HG03469 (cell line): ENCODE measurements at regions not wholly inside any gene's neighbourhood (a gene's known extent, or its start where the extent isn't known, plus 50 kb on each side); places are given as distances from the start of the nearest gene placed in this dataset.
"Not testable (repeated sequence)": the region's sequence is repeated elsewhere in the genome, so short reads cannot be mapped to it uniquely, and the experiment has no call there.

Experiments
- ATAC-seq: cut with Tn5 transposase; IDR thresholded peaks from one replicate; pipeline ENCODE4 v1.9.1; 2021; ENCODE audit warnings: mild to moderate bottlenecking, moderate library complexity, moderate number of reproducible peaks; ENCODE audit not compliant: unreplicated experiment

DNA sequence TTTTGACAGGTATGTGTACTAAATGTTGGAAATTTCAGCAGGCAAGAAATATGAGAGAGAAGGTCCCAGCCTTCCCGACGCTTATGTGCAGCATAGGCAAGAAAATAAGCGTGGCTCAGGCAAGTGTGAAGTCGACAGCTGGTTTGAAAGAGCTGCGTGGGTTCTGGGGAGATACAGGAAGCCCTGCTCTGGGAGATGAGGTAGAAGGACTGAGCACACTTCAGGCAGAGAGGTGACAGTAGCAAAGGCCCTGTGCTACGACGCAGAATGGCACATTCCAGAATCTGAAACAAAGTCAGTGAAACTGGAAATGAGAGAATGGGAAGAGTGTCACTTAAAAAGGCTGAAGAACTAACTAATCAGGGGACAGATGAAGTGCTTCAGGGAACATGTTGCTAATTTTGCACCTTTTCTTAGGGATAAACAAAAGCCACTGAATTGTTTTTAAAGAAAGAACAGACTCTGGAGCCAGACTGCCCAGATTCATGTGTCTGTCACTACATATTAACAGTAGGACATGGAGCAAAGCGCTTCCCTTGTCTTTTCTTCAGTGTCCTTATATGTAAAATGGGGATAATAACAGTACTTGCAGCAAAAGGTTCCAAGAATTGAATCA lies 160.1 kb downstream of the SPRY2 start:
- ATAC-seq: no peak

DNA sequence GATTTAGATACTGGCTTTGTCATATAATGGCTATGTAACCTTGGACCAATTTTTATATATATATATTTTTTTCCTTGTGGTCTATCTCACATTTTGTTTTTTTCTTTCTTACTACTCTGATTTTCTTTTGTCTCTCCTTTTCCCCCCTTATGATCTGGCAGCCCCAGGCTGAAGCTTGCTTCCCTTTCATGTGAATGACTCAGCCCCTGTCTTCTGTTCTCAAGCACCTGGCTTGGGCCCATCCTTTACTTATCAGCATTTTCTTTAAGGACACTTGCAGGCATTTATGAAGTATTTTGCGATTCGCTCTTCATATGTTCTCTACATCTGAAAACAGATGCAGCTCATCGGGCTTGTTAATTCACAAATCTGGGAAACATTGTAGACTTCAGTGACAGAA lies 163.6 kb downstream of the SPRY2 start:
- ATAC-seq: no peak

DNA sequence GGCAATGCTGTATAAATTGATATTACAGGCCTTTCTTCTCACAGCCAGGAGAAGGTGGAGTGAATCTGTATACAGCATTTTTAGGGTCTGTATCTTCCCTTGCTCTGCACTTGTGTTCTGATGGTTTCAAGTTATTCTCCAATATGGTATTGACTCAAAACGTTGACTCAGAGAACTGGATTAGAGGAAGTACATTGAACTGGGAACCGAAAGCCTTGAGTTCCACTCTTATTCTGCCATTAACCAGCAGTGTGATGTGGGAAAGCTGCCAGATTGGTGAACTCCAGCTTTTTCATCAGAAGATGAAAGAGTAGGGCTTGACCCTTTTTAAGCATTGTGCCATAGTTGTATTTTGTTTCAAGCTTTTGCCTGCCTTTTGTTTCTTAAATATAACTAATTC lies 167.7 kb downstream of the SPRY2 start:
- ATAC-seq: no peak

DNA sequence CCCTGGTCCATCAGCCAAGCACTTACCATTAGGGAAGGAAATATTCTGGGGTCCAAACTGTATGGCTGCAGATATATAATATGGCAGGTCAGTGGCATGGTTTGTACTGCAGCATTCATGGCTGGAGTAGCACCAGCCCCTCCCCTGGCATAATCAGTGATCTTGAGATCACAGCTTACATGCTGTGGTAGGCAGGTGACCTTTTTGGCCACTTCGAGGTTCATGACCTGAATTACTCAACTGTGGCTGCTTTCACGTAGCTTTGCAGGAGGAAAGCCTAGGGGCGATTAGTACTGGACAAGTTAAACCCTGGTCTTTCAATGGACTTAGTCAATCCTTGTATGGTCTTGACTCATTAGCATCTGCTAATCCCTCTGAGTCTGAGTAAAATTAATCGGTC lies 169.8 kb downstream of the SPRY2 start:
- no peak for ATAC-seq

DNA sequence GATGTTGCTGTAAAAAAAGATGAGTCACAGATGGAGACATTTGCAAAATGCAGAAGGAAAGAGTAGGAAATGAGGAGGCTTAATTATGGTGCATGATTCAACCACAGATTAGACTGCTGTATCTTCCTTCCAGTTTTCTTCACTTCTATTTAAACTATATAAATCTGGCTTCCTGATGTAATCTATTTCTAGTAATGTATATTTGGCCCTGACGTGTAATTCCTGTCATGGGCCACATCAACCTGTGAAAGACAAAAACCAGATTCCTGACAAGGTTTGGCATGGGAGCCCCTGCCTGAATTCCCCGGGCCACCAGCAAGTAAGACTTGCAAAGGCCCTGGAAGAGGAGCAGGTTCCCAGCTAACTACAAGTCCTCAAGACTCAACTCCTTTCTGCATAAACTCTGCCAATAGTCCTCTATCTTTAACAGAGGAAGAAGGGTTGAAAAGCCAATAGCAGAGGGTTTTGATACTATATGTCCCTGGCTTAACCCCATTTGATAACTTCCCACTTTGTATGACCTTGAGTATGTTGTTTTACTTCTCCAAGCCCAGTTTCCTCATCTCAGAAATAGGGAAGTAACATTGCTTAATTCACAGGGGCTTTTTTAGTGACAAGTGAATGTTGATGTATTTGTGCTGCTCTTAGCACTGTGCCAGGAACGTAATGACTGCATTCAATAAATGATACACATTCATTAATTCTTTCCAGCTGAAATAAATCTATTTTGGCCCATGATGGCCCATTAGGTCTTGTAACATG lies 172.7 kb downstream of the SPRY2 start:
- no peak for ATAC-seq

DNA sequence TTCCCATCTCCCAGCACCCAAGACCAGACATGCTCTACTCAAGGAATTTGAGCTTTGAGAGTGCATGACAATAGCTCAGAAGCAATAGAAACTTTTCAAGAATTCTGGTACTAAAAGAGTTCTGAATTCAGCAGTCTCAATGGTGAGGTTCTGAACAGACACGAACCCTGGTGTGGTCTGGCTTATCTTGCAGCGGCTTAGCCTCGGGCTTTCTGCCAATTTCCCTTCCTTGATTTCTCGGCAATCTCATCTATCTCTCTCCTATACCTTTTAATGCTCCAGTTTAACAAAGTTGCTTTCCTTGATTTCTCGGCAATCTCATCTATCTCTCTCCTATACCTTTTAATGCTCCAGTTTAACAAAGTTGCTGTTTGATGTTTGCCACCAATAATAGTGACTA lies 174.6 kb downstream of the SPRY2 start:
- no peak for ATAC-seq

DNA sequence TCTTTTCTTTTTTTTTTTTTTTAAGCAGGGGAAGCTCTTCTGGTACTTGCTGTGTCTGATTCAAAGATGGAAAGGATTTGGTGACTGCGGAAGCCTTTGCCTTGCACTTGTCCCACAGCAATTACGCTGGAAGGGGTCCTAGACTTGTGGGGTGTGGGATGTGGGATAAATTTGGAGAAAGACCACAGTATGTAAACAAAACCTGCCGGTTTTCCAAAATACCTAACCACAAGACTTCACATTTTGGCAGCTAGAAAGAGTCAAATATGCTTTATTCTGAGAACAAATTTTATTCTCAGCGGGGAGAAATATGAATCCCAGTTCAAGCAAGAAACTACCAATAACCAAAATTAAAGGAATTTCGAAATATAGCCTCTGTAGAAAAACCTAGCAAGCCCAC lies 176.5 kb downstream of the SPRY2 start:
- no peak for ATAC-seq

DNA sequence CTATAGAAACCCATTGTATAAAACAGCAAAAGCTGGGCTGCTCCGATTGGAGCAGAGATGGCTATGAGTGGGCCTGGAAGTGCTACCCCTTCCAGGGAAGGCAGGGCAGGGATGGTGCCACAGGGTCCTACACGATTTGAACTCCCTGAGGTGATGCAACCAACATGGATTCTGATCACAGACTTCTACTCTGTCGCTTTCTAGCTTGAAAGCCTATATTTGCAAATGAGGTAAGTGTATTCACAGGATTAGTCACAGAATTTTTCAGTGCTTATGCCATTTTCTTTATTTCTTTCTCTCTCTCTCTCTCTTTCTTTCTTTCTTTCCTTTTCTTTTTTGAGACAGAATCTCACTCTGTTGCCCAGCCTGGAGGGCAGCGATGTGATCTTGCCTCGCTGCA lies 179.0 kb downstream of the SPRY2 start:
- no peak for ATAC-seq

DNA sequence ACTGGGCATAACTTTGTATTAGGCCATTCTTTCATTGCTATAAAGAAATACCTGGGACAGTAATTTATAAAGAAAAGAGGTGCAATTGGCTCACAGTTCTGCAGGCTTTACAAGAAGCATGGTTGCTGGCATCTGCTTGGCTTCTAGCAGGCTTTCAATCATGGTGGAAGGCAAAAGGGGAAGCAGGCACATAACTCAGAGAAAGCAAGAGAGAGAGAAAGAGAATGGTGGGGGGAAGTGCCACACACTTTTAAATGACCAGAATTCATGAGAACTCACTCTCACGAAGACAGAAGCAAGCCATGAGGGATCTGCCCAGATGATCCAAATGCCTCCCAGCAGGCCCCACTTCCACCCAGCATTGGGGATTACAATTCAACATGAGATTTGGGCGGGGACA lies 179.7 kb downstream of the SPRY2 start:
- ATAC-seq: no peak

DNA sequence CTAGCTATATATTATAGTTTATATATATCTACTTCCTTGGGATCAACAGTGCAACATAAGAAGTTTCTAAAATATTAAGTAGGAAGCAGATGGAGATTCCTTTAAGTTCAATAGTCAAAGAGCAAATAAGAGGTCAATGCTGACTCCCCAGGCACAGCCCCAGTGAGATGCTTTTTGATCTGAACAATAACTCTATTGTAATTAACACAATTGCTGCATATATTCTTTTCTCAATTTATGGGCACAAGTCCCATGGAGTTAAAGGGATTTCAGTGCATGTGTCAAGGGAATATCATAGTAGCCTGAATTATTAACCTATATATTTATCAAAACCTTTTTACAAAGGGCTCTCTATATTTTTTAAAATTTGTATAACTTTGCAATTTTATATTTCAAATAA lies 180.8 kb downstream of the SPRY2 start:
- ATAC-seq: no peak

DNA sequence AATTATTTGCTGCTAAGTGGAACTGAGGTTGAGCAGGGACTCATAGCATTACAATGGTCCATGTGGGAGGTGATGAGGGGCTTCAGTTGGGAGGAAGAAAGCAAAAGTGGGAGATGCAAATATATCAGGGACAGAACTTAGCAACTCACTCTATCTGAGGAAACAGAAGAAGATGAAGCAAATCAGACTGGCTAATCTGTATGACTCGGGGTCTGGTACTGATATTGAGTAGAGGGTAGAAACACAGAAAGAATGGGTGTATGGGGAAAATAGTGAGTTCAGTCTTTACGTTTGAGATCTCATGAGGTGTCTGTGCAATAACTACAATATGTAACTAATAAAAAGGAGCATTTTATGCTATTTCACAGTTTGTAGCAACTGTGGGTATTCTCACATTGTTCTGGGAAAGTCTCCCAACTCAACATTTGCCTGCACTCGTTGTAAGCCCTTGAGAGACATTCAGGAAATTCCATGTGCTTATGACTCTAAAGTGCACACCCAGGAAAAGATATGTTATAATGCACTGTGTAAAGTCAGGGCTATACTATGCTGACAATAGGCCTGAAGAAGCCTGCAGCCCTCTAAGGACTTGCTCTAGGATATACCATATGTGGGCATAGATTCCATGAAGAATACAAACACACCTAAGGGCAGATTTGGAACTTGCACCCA lies 183.5 kb downstream of the SPRY2 start:
- ATAC-seq: no peak

DNA sequence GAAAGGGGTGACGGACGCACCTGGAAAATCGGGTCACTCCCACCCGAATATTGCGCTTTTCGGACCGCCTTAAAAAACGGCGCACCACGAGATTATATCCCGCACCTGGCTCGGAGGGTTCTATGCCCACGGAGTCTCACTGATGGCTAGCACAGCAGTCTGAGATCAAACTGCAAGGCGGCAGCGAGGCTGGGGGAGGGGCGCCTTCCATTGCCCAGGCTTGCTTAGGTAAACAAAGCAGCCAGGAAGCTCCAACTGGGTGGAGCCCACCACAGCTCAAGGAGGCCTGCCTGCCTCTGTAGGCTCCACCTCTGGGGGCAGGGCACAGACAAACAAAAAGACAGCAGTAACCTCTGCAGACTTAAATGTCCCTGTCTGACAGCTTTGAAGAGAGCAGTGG lies 188.8 kb downstream of the SPRY2 start:
- ATAC-seq: not testable (repeated sequence)

DNA sequence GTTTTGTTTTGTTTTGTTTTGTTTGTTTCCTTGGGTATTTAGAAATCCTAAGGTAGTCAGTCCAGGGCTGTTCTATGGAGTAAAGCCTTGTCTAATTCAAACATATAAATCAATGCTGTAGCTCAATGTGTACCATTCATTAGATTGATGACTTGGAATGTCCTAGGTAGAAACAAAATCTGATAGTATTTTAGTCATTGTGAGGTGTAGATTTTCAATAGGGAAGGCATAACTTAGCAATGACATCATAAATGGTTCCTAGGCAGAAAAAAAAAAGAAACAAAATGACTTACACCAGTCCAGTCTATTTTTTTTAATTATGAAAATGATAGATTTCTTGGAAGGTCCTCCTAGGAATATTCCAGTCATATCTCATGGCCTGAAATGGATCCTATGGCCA lies 189.9 kb downstream of the SPRY2 start:
- no peak for ATAC-seq

DNA sequence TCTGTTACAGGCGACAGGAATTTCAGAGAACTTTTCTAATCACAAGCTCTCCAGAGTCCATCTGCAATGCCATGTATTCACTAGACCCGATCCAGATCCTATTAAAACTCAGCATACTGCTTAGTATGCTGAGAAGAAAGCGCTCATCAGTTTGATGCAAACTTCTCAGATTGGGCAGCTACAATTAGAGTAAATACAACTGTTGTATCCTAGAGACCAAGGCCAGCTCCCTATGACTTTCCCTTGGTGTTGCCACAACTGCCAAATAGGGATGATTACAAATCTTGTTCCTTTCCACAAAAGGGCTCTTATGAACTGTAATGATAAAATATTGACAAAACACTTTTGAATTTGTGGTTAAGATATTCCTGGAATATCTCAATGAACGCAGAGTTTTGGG lies 191.2 kb downstream of the SPRY2 start:
- no peak for ATAC-seq

DNA sequence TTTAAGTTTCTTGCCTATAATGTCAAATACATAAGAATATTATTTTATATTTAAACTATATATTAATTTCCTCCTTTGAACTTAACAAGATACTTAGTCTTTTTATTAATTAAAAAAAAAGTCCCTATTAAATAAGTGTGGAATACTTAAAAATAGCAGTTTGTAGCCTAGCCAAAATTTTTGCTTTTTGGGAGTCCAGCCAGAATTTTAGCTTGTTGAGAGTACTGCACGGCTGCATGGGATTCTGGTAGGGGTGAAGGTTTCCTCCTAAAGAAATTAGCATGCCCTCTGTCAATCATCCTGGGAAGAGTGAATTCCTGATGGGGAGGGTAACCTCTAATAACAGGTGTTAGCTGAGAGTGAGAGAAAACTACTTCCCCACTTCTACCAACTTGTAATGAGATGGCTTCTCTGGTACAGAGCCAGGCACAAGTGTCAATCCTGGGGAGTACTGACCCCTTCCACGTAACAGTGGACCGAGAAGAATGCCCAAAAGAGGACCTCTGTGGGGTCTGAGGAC lies 195.7 kb downstream of the SPRY2 start:
- ATAC-seq: no peak

DNA sequence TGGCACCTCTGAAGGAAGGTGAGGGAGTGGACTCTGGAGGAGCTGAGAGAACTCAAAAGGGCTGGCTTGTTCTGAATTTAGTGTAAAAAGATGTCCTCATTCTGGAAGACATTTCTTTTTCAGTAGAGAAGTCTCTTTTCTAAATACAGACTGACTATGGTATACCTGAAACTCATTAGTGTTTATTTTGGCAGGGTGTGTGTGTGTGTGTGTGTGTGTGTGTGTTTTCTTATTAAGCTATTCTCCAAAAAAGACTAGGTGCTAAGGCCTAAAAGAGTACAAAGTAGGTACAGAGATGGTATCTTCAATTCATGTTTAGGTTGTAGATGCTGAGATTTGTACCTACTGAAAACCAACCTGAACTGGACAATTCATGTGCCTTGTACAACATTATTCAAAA lies 196.4 kb downstream of the SPRY2 start:
- no peak for ATAC-seq

DNA sequence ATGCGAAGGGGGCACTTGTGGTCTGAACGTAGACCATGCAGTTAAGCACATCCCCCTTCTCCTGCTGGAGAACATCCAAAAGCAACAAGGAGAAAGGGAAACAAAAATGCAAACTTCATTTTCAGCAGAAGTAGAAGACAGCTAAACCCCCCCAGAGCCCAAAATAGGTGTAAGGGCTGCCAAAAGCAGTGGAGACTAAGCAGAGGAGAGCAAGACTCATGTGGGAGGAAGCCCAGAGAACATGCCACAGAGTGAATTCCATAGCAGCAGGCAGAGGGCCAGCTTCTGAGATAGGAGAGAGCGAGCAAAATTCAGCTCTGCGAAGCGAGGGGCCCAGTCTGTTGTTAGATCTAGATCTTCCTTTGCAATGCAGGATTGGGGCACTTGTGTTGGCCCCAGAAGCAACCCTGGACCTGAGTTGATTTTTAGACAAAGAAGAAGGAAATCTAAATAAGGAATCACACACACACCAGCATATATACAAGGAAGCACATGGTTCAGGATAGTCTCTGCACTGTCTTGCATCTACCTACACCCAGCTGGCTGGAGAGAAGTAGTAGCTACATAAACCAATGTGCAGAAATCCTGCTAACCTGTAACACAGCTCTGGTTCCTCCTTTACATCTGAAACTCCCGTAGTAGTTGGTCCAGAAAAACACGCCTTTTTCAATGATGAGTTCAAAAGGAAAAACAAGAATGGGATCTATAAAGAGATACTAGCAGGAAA lies 199.6 kb downstream of the SPRY2 start:
- no peak for ATAC-seq

DNA sequence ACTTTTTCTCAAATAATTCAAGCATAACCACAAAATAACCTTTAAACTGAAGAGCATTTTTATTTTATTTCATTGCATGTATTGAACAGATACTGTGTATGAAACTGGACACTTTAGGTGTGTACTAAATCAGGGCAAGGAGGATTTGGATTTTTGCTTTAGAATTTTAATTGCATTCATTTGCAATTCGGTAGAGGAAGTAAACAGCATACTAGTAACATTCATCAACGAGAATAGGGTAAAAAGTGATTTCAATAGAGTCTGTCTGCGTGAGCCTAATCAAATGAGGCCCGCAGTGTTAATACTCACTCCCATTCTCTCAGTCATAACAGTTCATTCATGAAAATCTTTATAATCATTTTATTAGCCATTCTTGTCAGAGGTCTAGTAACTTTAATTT lies 200.2 kb downstream of the SPRY2 start:
- no peak for ATAC-seq

DNA sequence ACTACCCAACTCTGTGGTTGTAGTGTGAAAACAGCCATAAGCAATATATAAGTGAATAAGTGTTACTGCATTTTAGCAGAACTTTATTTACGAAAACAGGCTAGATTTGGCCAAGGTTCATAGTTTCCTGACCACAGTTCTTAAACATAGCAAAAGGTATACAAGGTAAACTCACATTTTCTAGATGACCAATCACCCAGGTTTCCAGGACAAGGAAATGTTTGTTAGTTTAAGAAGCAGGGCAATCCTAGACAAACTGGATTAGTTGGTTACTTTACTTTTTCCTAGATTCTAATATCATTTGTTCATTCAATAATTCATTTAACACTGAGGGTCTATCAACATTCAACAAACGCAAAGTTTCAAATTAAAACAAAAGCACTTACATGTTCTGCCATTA lies 201.7 kb downstream of the SPRY2 start:
- no peak for ATAC-seq

DNA sequence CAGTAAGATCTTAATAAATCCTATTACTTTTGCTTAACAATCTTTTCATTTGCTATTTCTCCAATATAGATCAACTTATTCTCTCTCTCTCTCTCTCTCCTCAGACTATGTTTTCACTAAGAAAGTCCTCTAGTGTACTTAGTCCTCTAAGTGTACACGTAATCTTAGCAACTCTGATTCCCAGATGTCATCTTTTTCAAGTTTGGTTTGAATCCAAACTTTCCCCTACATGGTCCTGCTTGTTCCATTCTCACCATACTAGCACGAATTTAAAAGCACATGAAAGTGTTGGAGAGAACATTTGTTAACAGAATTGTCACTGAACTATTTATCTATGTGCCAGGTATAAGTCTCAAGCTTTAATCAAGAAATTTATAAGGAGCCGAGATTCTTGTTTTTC lies 202.9 kb downstream of the SPRY2 start:
- no peak for ATAC-seq

DNA sequence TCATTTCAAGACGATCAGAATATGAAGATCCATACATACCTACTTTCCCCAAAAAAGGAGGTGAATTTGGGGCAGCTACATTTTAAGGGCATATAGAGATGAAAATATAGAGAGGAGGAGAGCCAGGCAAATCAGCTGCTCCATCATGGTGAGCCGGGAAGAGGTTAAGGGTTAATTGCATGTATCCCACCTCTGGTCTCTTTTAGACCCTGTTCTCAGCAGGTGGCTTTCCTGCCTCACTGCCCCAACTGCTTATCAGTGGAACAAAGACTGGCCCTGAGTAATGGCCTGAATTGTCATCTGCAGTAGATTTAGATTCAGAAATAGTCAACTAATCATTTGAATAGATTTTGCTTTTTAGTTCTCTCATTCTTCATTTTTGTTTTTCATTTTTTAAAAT lies 206.6 kb downstream of the SPRY2 start:
- ATAC-seq: no peak
